Loucy (cell line): ENCODE measurements at regions not wholly inside any gene's neighbourhood (a gene's known extent, or its start where the extent isn't known, plus 50 kb on each side); places are given as distances from the start of the nearest gene placed in this dataset.

Experiments used
- CTCF ChIP-seq: fragments of 200-600 bp; sonication (generic); conservative IDR thresholded peaks from 2 replicates; pipeline ENCODE4 v1.5.1; 2014; ENCODE audit warnings: mild to moderate bottlenecking, antibody characterized with exemption, low read length
- EZH2phosphoT487 ChIP-seq: fragments of 200-600 bp; IDR thresholded peaks from 2 replicates; pipeline ENCODE4 v1.6.1; 2018; ENCODE audit warnings: antibody characterized with exemption, mild to moderate bottlenecking, moderate library complexity, borderline replicate concordance

GRCh38 chr12:89259821-89260220 lies 92.5 kb downstream of the DUSP6 start:
- no peak for TF ChIP-seq CTCF
- TF ChIP-seq EZH2phosphoT487, result no peak
